A673 (cell line): ENCODE measurements at regions not wholly inside any gene's neighbourhood (a gene's known extent, or its start where the extent isn't known, plus 50 kb on each side); places are given as distances from the start of the nearest gene placed in this dataset.

Experiments used
- BruUV-seq: library from RNA; stranded (reverse); fragments of 400-500 nt; replicated peaks from 2 replicates; lab custom pipeline; 2021; lab: Mats Ljungman, UMichigan
- CTCF ChIA-PET: fragments of 300-600 bp; sonication (Branson Sonifier 250); formaldehyde crosslinking; loops from one replicate; lab custom pipeline; 2022; ENCODE audit warnings: antibody characterized with exemption; lab: Charles Lee
- POLR2A ChIA-PET: fragments of 300-600 bp; sonication (Branson Sonifier 250); formaldehyde crosslinking; loops from one replicate; lab custom pipeline; 2022; ENCODE audit warnings: antibody characterized with exemption; ENCODE audit not compliant: low non-redundant PET; lab: Charles Lee
- DNase-seq: peaks from one replicate; pipeline ENCODE4 v3.0.0-alpha.2; 2015; ENCODE audit warnings: low spot score
- H3K27ac ChIP-seq: fragments of 200-600 bp; sonication (generic); 2 replicates; pipeline ENCODE4 v1.5.1; 2016; ENCODE audit warnings: mixed run types, low read depth, mild to moderate bottlenecking, mixed read lengths, antibody characterized with exemption, low read length; ENCODE audit not compliant: poor library complexity, severe bottlenecking
- H3K27me3 ChIP-seq: fragments of 200-600 bp; sonication (generic); replicated peaks from 2 replicates; pipeline ENCODE4 v1.6.1; 2017; ENCODE audit warnings: mixed run types, low read depth, mild to moderate bottlenecking, mixed read lengths, antibody characterized with exemption, low read length; ENCODE audit not compliant: insufficient read depth, poor library complexity
- H3K36me3 ChIP-seq: fragments of 200-600 bp; sonication (generic); 2 replicates; pipeline ENCODE4 v1.6.1; 2016; ENCODE audit warnings: mixed run types, mild to moderate bottlenecking, mixed read lengths, antibody characterized with exemption, low read length; ENCODE audit not compliant: insufficient read depth, poor library complexity, severe bottlenecking
- H3K4me1 ChIP-seq: fragments of 200-600 bp; sonication (generic); 2 replicates; pipeline ENCODE4 v1.6.1; 2017; ENCODE audit warnings: mixed run types, mild to moderate bottlenecking, mixed read lengths, antibody characterized with exemption, low read length; ENCODE audit not compliant: insufficient read depth, poor library complexity, severe bottlenecking
- H3K4me3 ChIP-seq: fragments of 200-600 bp; sonication (generic); 2 replicates; pipeline ENCODE4 v1.5.1; 2016; ENCODE audit warnings: low read depth, mixed run types, mild to moderate bottlenecking, mixed read lengths, low read length; ENCODE audit not compliant: poor library complexity, severe bottlenecking
- H3K9me3 ChIP-seq: fragments of 200-600 bp; sonication (generic); 2 replicates; pipeline ENCODE4 v1.6.1; 2016; ENCODE audit warnings: mixed run types, low read depth, mild to moderate bottlenecking, mixed read lengths, antibody characterized with exemption, low read length; ENCODE audit not compliant: poor library complexity, severe bottlenecking
- EZH2 ChIP-seq: fragments of 200-600 bp; sonication (generic); IDR thresholded peaks from 2 replicates; pipeline ENCODE4 v1.6.1; 2017; ENCODE audit warnings: borderline replicate concordance, low read depth, mild to moderate bottlenecking, mixed read lengths, antibody characterized with exemption, low read length; ENCODE audit not compliant: poor library complexity, severe bottlenecking
- intact Hi-C: fragments of 100-400 bp; cut with micrococcal nuclease; formaldehyde crosslinking; loops from one replicate; pipeline ENCODE4 v1.10.0; 2022; ENCODE audit not compliant: unreplicated experiment
- TF ChIP-seq, protein P1 (sequence below): fragments of 300-800, 200-600 bp; sonication (generic); conservative IDR thresholded peaks from 2 replicates; pipeline ENCODE4 v1.5.1; 2017; ENCODE audit warnings: low read depth, mild to moderate bottlenecking, antibody characterized with exemption, low read length, moderate library complexity, mixed read lengths

DNA sequence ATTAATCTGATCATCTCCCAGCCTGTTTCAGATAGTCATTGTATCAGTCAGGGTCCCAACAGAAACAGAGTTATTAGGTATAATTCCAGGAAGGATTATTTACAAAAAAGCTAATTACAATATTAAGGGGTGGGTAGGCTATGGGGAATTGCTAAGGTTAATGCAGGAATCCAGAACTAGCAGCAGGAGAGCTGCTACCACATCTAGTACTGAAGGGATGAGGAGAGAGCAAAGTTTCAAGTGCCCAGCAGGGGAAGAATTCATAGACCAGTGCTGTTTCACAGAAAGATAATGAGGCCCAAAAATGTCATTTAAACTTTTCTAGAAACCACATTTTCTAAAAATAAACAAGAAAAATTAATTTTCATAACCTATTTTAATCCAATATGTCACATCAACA lies 284.2 kb downstream of the HACE1 start:
- no peaks in the 10 kb centered on the region for H3K36me3 ChIP-seq
- H3K27ac ChIP-seq: no peak overlapping the region
- H3K9me3 ChIP-seq: no peaks in the 10 kb centered on the region
- CTCF ChIA-PET: no interaction called here
- no peaks in the 10 kb centered on the region for H3K27me3 ChIP-seq
- no peak overlapping the region for H3K4me3 ChIP-seq
- DNase-seq: no peak
- TF ChIP-seq EZH2: no peak
- TF ChIP-seq, protein P1, sequence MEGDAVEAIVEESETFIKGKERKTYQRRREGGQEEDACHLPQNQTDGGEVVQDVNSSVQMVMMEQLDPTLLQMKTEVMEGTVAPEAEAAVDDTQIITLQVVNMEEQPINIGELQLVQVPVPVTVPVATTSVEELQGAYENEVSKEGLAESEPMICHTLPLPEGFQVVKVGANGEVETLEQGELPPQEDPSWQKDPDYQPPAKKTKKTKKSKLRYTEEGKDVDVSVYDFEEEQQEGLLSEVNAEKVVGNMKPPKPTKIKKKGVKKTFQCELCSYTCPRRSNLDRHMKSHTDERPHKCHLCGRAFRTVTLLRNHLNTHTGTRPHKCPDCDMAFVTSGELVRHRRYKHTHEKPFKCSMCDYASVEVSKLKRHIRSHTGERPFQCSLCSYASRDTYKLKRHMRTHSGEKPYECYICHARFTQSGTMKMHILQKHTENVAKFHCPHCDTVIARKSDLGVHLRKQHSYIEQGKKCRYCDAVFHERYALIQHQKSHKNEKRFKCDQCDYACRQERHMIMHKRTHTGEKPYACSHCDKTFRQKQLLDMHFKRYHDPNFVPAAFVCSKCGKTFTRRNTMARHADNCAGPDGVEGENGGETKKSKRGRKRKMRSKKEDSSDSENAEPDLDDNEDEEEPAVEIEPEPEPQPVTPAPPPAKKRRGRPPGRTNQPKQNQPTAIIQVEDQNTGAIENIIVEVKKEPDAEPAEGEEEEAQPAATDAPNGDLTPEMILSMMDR: no peak
- BruUV-seq: no TSS peak
- no peaks in the 10 kb centered on the region for H3K4me1 ChIP-seq
- POLR2A ChIA-PET: no interaction called here
- intact Hi-C loops: no loop called here

DNA sequence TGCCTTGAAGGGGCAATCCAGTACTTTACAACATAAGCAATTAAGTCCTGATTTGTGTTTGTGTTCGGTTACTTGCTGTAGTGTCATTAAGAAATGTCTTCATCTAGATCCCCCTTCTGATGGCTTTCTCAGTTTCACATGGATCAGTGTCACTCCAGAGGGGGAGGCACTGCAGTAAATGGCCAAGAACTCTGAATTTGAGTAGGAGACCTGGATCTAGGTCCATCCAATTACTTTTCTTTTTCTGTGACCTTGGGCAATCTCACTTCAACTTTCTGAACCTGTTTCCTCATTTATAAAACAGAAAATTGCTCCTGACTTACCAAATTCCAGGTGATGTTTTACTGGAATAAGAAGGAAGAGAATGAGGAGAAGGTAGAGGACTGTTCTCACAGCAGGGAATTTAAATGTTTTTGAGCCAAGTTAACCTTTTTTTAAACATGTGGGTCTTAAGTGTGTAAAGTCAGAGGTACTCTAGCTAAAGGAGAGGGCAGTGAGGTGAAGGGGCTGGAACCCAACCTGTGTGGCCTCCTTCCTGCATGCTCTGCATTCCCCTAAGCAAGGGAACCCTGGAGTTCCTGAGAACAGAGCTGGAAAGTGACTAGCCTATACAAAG lies 285.5 kb downstream of the HACE1 start:
- Histone ChIP-seq H3K36me3 (no peaks in the 10 kb centered on the region), H3K27ac (no peak overlapping the region), H3K9me3 (no peaks in the 10 kb centered on the region), H3K27me3 (no peaks in the 10 kb centered on the region), H3K4me3 (no peak overlapping the region), H3K4me1 (no peaks in the 10 kb centered on the region)
- intact Hi-C loops: no loop called here
- BruUV-seq: no TSS peak
- POLR2A ChIA-PET: no interaction called here
- TF ChIP-seq EZH2: no peak
- TF ChIP-seq, protein P1: no peak
- no peak for DNase-seq
- CTCF ChIA-PET: no interaction called here

GRCh38 chr6:104573350-104573749 lies 286.4 kb downstream of the HACE1 start:
- TF ChIP-seq EZH2: no peak
- TF ChIP-seq, protein P1: no peak

More at GRCh38 chr6:104573350-104573749, 286.4 kb downstream of the HACE1 start:
- H3K36me3 ChIP-seq: no peaks in the 10 kb centered on the region
- H3K4me1 ChIP-seq: no peaks in the 10 kb centered on the region
- no peaks in the 10 kb centered on the region for H3K27me3 ChIP-seq
- no peak overlapping the region for H3K27ac ChIP-seq
- no peaks in the 10 kb centered on the region for H3K9me3 ChIP-seq
- DNase-seq: no peak
- ChIA-PET CTCF (no interaction called here), POLR2A (no interaction called here)
- intact Hi-C loops: no loop called here
- no TSS peak for BruUV-seq
- no peak overlapping the region for H3K4me3 ChIP-seq
